ENCODE measurements at regions not wholly inside any gene's neighbourhood (a gene's known extent, or its start where the extent isn't known, plus 50 kb on each side); places are given as distances from the start of the nearest gene placed in this dataset.

DNA sequence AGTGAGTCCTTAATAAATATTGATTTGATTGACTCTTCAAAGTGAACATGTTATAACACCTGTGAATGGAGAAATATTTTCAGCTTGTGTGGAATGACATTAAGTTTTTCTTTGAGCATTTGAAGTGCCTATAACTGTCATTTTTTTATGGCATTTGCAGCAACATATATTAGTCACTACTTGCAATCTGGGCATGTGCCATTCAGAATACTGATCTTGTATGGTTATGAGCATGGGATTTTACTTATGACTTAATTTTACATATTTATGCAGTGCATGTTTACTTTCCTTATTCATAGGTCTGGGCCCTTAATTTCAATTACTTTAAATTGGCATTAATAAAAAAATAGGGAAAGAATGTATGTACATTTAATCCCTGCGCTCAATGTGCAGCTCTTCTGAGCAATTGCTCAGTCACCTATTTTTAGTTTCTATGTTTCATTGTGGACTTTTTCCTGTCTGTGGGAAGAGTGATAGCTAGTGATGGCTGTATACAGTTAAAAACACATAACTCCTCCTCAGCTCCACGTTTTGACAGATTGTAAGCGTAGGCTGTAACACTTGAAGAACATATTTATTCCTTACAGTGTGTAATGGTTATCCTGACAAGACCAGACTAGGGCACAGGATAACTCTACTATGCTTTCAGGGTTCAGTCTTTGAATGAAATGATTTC, 339.6 kb downstream of the SNAPC1 start:
- no peak for ATAC-seq

DNA sequence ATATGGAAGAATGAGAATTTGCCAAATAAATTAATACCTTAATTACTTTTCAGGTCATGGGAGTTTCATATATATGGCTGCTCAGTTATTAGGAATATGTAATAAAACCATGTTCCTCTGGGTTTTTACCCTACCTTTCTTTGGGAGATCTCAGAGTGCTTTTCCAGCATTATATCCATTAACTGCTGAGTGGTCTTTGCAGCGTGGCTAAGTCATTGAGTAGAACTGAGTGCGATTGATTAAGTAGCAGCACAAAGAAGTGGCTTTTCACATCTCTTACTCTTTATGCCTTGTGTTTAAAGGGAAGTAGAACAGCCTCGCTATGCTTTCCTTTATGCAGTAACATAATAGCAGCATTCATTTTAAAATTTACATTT, 340.1 kb downstream of the SNAPC1 start:
- H3K27me3 Mint-ChIP-seq: no peaks in the 10 kb centered on the region

More for the DNA sequence above, 339.6 kb downstream of the SNAPC1 start:
- no peaks in the 10 kb centered on the region for H3K27me3 Mint-ChIP-seq
- H3K27ac Mint-ChIP-seq: no peak overlapping the region
- no peak overlapping the region for H3K4me3 Mint-ChIP-seq
- peaks cover 5% of the 10 kb centered on the region for H3K4me1 Mint-ChIP-seq
- H3K9me3 Mint-ChIP-seq: no peaks in the 10 kb centered on the region
- no peaks in the 10 kb centered on the region for H3K36me3 Mint-ChIP-seq

GRCh38 chr14:62103464-62103863, 341.2 kb downstream of the SNAPC1 start:
- Mint-ChIP-seq H3K4me3 (no peak overlapping the region), H3K27ac (no peak overlapping the region), H3K27me3 (no peaks in the 10 kb centered on the region), H3K36me3 (no peaks in the 10 kb centered on the region), H3K4me1 (peaks cover 5% of the 10 kb centered on the region), H3K9me3 (no peaks in the 10 kb centered on the region)
- no peak for ATAC-seq

More for the DNA sequence above, 340.1 kb downstream of the SNAPC1 start:
- ATAC-seq: no peak
- H3K36me3 Mint-ChIP-seq: no peaks in the 10 kb centered on the region
- H3K4me1 Mint-ChIP-seq: peaks cover 5% of the 10 kb centered on the region
- H3K27ac Mint-ChIP-seq: no peak overlapping the region
- H3K9me3 Mint-ChIP-seq: no peaks in the 10 kb centered on the region
- H3K4me3 Mint-ChIP-seq: no peak overlapping the region

GRCh38 chr14:62110941-62111340, 348.7 kb downstream of the SNAPC1 start:
- Mint-ChIP-seq H3K4me1 (peaks cover 10% of the 10 kb centered on the region), H3K9me3 (no peaks in the 10 kb centered on the region), H3K36me3 (no peaks in the 10 kb centered on the region), H3K4me3 (no peak overlapping the region), H3K27me3 (no peaks in the 10 kb centered on the region), H3K27ac (no peak overlapping the region)
- no peak for ATAC-seq

GRCh38 chr14:62117010-62117750, 355.0 kb downstream of the SNAPC1 start:
- ATAC-seq: peak; percentile 95
- Mint-ChIP-seq H3K4me1 (peaks cover 26% of the 10 kb centered on the region), H3K36me3 (no peaks in the 10 kb centered on the region), H3K4me3 (peak overlapping the region; percentile 82), H3K27ac (no peak overlapping the region), H3K9me3 (no peaks in the 10 kb centered on the region), H3K27me3 (peaks cover 6% of the 10 kb centered on the region)

DNA sequence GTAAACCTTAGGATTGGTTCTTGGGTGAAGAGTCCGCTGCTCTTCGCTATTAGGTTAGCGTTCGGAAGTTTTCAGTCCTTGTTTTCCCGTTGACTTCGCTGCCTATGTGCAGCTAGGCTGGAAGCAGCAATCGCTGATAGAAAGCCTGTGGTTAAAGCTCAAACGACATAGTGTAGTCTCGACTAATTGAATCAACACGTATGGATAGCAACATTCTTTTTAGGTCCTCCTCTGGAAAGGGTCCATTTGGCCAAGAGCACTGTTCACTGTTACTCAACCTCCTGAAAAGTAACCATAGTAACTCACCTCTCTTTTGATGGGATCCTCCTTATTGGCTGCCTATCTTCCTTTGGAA, 355.5 kb downstream of the SNAPC1 start:
- H3K27ac Mint-ChIP-seq: no peak overlapping the region
- no peaks in the 10 kb centered on the region for H3K36me3 Mint-ChIP-seq
- no peak for ATAC-seq
- peak overlapping the region; percentile 82 for H3K4me3 Mint-ChIP-seq
- H3K4me1 Mint-ChIP-seq: peaks cover 26% of the 10 kb centered on the region
- H3K27me3 Mint-ChIP-seq: peaks cover 6% of the 10 kb centered on the region
- H3K9me3 Mint-ChIP-seq: no peaks in the 10 kb centered on the region

DNA sequence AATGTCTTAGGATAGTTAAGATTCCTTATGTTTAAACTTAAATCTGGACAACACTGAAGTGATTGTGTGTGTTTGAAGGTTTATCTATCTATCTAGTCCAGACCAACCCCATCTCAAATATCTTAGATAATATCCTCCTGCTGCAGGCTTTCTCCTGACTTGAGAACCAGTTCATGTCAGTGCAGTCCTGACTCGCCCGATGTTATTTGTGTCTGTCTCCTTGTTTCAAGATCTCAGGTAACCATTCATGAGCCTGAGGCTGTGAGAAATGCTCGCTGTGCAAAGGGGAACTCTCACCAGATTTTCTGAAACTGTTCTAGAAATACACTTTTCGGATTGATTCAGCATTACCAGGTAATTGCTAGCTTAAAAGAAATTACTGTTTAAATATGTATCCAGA, 356.2 kb downstream of the SNAPC1 start:
- Mint-ChIP-seq H3K9me3 (no peaks in the 10 kb centered on the region), H3K4me1 (peaks cover 26% of the 10 kb centered on the region), H3K4me3 (no peak overlapping the region), H3K27ac (no peak overlapping the region), H3K36me3 (no peaks in the 10 kb centered on the region), H3K27me3 (peaks cover 6% of the 10 kb centered on the region)
- no peak for ATAC-seq

DNA sequence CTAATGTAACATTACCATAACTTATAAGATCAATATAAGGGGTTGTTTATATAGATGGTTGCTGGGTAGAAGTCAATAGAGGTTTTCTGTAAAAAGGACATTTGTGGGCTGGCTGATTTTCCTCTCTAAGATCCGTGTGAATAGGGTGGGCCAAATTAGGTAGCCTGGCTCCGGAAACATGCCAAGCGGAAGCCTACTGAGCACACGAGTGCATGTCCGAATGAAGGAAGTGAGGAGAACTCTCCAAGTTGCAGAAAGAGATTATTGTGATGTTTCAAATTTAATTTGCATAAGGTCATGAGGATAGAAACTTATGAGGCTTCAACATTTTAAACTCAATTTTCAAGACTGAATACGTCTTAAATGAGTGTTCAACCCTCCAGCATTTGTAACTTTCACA, 356.7 kb downstream of the SNAPC1 start:
- H3K4me3 Mint-ChIP-seq: no peak overlapping the region
- H3K36me3 Mint-ChIP-seq: no peaks in the 10 kb centered on the region
- H3K27me3 Mint-ChIP-seq: peaks cover 6% of the 10 kb centered on the region
- H3K4me1 Mint-ChIP-seq: peaks cover 26% of the 10 kb centered on the region
- ATAC-seq: no peak
- H3K9me3 Mint-ChIP-seq: no peaks in the 10 kb centered on the region
- H3K27ac Mint-ChIP-seq: no peak overlapping the region

DNA sequence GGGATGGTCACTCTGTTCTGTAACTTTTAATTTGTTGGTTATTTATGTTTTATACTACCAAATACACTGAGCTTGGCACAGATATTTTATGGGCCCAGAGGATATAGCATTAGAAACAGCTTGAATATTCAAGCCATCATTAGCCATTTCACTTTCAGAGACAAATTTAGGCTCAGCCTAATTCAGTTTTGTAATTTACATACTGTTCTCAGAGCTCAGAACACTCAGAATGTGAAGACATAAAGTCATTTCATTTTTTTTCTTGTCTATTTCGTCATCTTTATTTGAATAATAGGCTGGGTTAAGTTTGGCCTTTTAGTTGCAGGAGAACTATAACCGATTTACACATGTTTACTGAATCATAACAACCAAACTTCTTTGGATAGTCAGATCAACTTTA, 361.7 kb downstream of the SNAPC1 start:
- H3K27me3 Mint-ChIP-seq: no peaks in the 10 kb centered on the region
- no peak overlapping the region for H3K27ac Mint-ChIP-seq
- H3K36me3 Mint-ChIP-seq: no peaks in the 10 kb centered on the region
- no peak overlapping the region for H3K4me3 Mint-ChIP-seq
- no peak for ATAC-seq
- H3K4me1 Mint-ChIP-seq: no peaks in the 10 kb centered on the region
- H3K9me3 Mint-ChIP-seq: no peaks in the 10 kb centered on the region

- H3K27ac Mint-ChIP-seq: no peak overlapping the region
- H3K27me3 Mint-ChIP-seq: no peaks in the 10 kb centered on the region
- H3K4me3 Mint-ChIP-seq: no peak overlapping the region
- H3K4me1 Mint-ChIP-seq: no peaks in the 10 kb centered on the region
- H3K36me3 Mint-ChIP-seq: no peaks in the 10 kb centered on the region
- H3K9me3 Mint-ChIP-seq: no peaks in the 10 kb centered on the region
- ATAC-seq: no peak
These were observed 363.6 kb downstream of the SNAPC1 start for GRCh38 chr14:62125793-62126192.

DNA sequence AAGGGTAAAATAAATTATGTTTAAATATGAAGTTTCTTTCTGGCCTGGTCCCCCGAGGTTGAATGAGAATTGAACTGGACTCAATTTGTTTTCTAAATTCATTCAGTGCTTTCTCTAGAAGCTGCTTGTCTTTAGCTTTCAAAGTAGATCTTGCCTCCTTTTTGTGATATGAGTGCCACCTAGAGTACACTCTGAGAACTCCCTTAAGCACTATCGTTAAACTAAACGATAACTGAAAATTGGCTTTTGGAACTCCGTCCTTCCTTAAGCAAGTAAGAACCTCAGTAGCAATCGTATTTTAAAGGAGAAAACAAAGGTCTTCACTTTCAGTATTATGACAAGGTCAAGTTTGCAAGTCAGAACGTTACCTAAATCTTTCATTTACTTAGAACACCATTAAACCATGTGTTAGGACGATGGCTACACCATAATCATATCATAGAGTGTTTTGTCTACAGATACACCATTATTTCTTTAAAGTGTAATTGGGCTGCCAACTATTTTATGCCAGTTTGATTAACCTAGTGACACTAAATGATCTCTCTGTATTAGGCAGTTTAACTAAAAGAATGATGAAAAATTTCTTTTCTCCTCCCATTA, 364.8 kb downstream of the SNAPC1 start:
- Mint-ChIP-seq H3K36me3 (no peaks in the 10 kb centered on the region), H3K27ac (no peak overlapping the region), H3K27me3 (no peaks in the 10 kb centered on the region), H3K4me3 (no peak overlapping the region), H3K4me1 (no peaks in the 10 kb centered on the region), H3K9me3 (no peaks in the 10 kb centered on the region)
- no peak for ATAC-seq

DNA sequence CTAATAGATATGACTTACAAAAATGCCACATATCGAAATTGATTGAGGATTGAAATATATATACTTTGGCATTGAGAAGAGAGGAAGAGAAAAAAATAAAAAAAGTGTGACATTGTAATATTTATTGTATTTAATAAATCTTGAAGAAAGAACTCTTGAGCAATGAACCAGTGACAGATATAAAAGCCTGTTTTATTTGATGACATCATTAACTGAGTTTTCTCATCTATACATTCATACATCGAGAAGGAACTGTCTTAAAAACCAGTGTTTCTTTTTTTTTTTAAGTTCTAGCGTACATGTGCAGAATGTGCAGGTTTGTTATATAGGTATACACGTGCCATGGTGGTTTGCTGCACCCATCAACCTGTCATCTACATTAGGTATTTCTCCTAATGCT, 368.2 kb downstream of the SNAPC1 start:
- H3K27me3 Mint-ChIP-seq: no peaks in the 10 kb centered on the region
- no peaks in the 10 kb centered on the region for H3K9me3 Mint-ChIP-seq
- no peaks in the 10 kb centered on the region for H3K36me3 Mint-ChIP-seq
- H3K27ac Mint-ChIP-seq: no peak overlapping the region
- no peak overlapping the region for H3K4me3 Mint-ChIP-seq
- ATAC-seq: no peak
- H3K4me1 Mint-ChIP-seq: no peaks in the 10 kb centered on the region

- H3K27ac Mint-ChIP-seq: no peak overlapping the region
- H3K9me3 Mint-ChIP-seq: no peaks in the 10 kb centered on the region
- no peaks in the 10 kb centered on the region for H3K4me1 Mint-ChIP-seq
- peaks cover 14% of the 10 kb centered on the region for H3K27me3 Mint-ChIP-seq
- ATAC-seq: no peak
- no peaks in the 10 kb centered on the region for H3K36me3 Mint-ChIP-seq
- H3K4me3 Mint-ChIP-seq: no peak overlapping the region
These were observed 371.7 kb downstream of the SNAPC1 start for GRCh38 chr14:62133776-62134550.

DNA sequence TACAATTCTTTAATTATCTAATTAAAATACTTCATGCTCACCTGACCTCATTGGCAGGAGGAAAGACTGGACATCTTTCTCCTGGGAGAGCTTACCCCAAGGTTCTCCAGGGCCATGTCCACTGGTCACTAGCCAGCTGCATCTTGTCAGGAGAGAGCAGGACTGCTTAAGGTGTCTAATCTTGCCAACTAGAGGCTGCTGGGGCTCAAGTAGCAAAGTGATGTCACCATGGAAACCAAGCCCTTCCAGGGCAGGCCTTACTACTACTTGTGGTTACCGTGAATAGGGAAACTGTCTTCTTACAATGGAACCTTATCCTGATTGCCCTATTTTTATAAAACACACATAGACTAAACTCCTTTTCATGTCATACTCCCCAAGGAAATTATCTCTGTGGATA, 376.4 kb downstream of the SNAPC1 start:
- Mint-ChIP-seq H3K4me1 (no peaks in the 10 kb centered on the region), H3K36me3 (no peaks in the 10 kb centered on the region), H3K27ac (no peak overlapping the region), H3K27me3 (peaks cover 36% of the 10 kb centered on the region), H3K9me3 (no peaks in the 10 kb centered on the region), H3K4me3 (no peak overlapping the region)
- ATAC-seq: no peak

GRCh38 chr14:62141139-62141538, 378.9 kb downstream of the SNAPC1 start:
- H3K4me3 Mint-ChIP-seq: no peak overlapping the region
- no peaks in the 10 kb centered on the region for H3K36me3 Mint-ChIP-seq
- no peak for ATAC-seq
- no peak overlapping the region for H3K27ac Mint-ChIP-seq
- H3K27me3 Mint-ChIP-seq: peaks cover 50% of the 10 kb centered on the region
- H3K9me3 Mint-ChIP-seq: no peaks in the 10 kb centered on the region
- no peaks in the 10 kb centered on the region for H3K4me1 Mint-ChIP-seq

Measured in stimulated activated memory B cell treated with anti-CD40 and anti-IgM and Interleukin-4, amounts not matched to agents 10 μg/mL and 1 μg/mL and 100 μg/mL, for 72 hours (primary cell).